DND-41 (cell line): ENCODE measurements at regions not wholly inside any gene's neighbourhood (a gene's known extent, or its start where the extent isn't known, plus 50 kb on each side); places are given as distances from the start of the nearest gene placed in this dataset.

ENCODE experiments used
- EZH2 ChIP-seq: IDR thresholded peaks from 3 replicates; pipeline ENCODE4 v1.6.1; 2012; ENCODE audit warnings: borderline replicate concordance, low read depth, mild to moderate bottlenecking, moderate library complexity, low read length, inconsistent platforms; ENCODE audit not compliant: severe bottlenecking
- TF ChIP-seq, protein P1 (sequence below): IDR thresholded peaks from 2 replicates; pipeline ENCODE4 v1.5.1; 2012; ENCODE audit warnings: borderline replicate concordance, low read length, moderate library complexity, mild to moderate bottlenecking; ENCODE audit not compliant: poor library complexity, severe bottlenecking; ENCODE audit errors: extremely low read depth

DNA sequence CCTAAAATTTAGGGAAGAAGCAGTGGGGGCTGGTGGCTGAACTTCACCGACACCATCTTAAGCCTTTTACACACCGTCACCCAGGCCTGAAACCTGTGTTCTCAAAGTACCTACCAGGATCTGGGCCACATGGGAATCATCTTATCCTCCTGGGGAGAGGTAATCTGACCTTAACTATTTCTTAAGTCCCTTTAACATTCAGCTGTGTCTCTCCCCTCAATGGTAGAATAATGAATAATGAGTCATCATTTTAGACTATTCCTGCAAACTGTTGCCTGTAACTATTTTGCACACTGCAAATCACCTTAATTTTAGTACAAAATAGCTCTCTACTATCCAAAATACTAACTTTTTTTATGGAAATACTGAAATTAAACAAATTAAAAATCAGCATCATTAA, 149.4 kb upstream of the KLF7 start:
- TF ChIP-seq, protein P1, sequence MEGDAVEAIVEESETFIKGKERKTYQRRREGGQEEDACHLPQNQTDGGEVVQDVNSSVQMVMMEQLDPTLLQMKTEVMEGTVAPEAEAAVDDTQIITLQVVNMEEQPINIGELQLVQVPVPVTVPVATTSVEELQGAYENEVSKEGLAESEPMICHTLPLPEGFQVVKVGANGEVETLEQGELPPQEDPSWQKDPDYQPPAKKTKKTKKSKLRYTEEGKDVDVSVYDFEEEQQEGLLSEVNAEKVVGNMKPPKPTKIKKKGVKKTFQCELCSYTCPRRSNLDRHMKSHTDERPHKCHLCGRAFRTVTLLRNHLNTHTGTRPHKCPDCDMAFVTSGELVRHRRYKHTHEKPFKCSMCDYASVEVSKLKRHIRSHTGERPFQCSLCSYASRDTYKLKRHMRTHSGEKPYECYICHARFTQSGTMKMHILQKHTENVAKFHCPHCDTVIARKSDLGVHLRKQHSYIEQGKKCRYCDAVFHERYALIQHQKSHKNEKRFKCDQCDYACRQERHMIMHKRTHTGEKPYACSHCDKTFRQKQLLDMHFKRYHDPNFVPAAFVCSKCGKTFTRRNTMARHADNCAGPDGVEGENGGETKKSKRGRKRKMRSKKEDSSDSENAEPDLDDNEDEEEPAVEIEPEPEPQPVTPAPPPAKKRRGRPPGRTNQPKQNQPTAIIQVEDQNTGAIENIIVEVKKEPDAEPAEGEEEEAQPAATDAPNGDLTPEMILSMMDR = no peak
- TF ChIP-seq EZH2 = no peak
